Muscle layer of duodenum (tissue), 2 donors: ENCODE measurements at regions not wholly inside any gene's neighbourhood (a gene's known extent, or its start where the extent isn't known, plus 50 kb on each side); places are given as distances from the start of the nearest gene placed in this dataset.

Experiments used
- H3K27ac ChIP-seq: one replicate; pipeline ENCODE4 v1.7.0; 2013; ENCODE audit warnings: mild to moderate bottlenecking, low read length
- H3K27me3 ChIP-seq: one replicate; pipeline ENCODE4 v1.7.0; 2013; ENCODE audit warnings: low read depth, mild to moderate bottlenecking, control low read depth, low read length
- H3K36me3 ChIP-seq, 2 donors: one replicate each; pipeline ENCODE4 v1.7.0; 2013; ENCODE audit warnings: low read length in 2 of 2, control low read depth in 1 of 2, mild to moderate bottlenecking in 1 of 2; ENCODE audit not compliant: insufficient read depth in 2 of 2, control insufficient read depth in 1 of 2
- H3K4me1 ChIP-seq, 2 donors: one replicate each; pipeline ENCODE4 v1.7.0; 2013; ENCODE audit warnings: low read length in 2 of 2, mild to moderate bottlenecking in 2 of 2, control low read depth in 1 of 2, moderate library complexity in 1 of 2; ENCODE audit not compliant: insufficient read depth in 2 of 2, control insufficient read depth in 1 of 2
- H3K4me3 ChIP-seq, 2 donors: one replicate each; pipeline ENCODE4 v1.7.0; 2013; ENCODE audit warnings: low read length in 2 of 2, low read depth in 1 of 2, mild to moderate bottlenecking in 1 of 2
- H3K9me3 ChIP-seq, 2 donors: one replicate each; pipeline ENCODE4 v1.7.0; 2013; ENCODE audit warnings: low read length in 2 of 2, control low read depth in 1 of 2, mild to moderate bottlenecking in 1 of 2; ENCODE audit not compliant: control insufficient read depth in 1 of 2
- donor health status: healthy.

DNA sequence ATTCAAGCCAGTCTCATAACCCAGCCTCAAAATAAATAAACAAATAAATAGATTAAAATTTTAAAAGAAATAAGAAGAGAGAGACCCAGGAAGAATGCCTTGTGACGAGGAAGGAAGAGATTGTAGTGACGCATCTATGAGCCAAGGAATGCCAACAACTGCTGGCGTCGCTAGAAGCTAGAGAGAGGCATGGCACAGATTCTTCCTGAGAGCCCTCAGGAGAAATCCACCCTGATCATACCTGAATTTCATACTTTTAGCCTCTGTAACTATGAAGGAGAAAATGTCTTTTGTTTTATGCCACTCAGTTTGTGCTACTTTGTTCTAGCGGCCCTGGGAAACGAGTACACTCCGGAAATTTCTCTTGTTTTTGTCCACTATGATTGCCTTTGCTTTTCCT is 103.9 kb downstream of the C9orf50 start:
- Histone ChIP-seq H3K4me3 (no peak overlapping the region), H3K27me3 (no peaks in the 10 kb centered on the region), H3K9me3 (peaks cover 5 to 11% of the 10 kb centered on the region in 2 donors), H3K4me1 (no peaks in the 10 kb centered on the region), H3K36me3 (no peaks in the 10 kb centered on the region), H3K27ac (no peak overlapping the region)

GRCh38 chr9:129514891-129515290 is 106.0 kb downstream of the C9orf50 start:
- H3K9me3 ChIP-seq, result peaks cover 5 to 16% of the 10 kb centered on the region in 2 donors
- no peak overlapping the region for H3K27ac ChIP-seq
- no peak overlapping the region for H3K4me3 ChIP-seq
- H3K36me3 ChIP-seq, result no peaks in the 10 kb centered on the region
- H3K4me1 ChIP-seq, result no peaks in the 10 kb centered on the region
- no peaks in the 10 kb centered on the region for H3K27me3 ChIP-seq

GRCh38 chr9:129514497-129514867 is 106.4 kb downstream of the C9orf50 start:
- H3K27ac ChIP-seq, result no peak overlapping the region
- peaks cover 5 to 17% of the 10 kb centered on the region in 2 donors for H3K9me3 ChIP-seq
- no peaks in the 10 kb centered on the region for H3K27me3 ChIP-seq
- no peaks in the 10 kb centered on the region for H3K36me3 ChIP-seq
- no peaks in the 10 kb centered on the region for H3K4me1 ChIP-seq
- H3K4me3 ChIP-seq, result no peak overlapping the region

DNA sequence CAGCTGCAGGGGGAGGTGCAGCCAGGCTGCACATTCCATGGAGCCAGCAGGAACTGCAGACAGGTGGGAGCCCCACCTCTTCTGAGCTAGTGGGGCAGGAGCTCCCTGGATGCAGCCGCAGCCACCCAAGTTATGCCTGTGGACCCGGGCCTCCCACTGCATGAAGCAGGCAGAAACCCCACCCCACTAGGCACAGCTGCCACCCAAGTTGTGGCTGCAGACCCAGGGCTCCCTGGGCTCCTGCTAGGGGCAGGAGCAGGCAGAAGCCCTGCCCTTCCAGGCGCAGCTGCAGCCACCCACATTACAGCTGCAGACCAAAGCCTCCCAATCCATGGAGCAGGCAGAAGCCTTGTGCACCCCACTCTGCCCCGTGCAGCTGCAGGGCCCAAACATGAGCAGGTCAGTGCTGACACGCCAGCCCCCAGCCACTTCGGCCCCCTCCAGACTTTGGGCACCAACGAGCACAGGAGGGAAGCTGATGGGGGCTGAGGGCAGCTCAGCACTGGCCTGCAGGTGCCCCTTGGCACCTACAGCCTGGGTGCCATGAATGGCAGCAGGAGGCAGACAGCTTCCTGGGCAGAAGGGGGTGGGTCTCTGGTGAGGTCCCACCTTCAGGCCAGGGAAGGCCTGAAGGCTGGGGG is 106.9 kb downstream of the C9orf50 start:
- Histone ChIP-seq H3K9me3 (peaks cover 5 to 17% of the 10 kb centered on the region in 2 donors), H3K4me1 (no peaks in the 10 kb centered on the region), H3K36me3 (no peaks in the 10 kb centered on the region), H3K27me3 (no peaks in the 10 kb centered on the region), H3K4me3 (no peak overlapping the region), H3K27ac (no peak overlapping the region)

GRCh38 chr9:129513282-129513681 is 107.6 kb downstream of the C9orf50 start:
- no peaks in the 10 kb centered on the region for H3K4me1 ChIP-seq
- H3K36me3 ChIP-seq, result no peaks in the 10 kb centered on the region
- H3K27me3 ChIP-seq, result no peaks in the 10 kb centered on the region
- peaks cover 5 to 17% of the 10 kb centered on the region in 2 donors for H3K9me3 ChIP-seq
- H3K4me3 ChIP-seq, result no peak overlapping the region
- H3K27ac ChIP-seq, result no peak overlapping the region

DNA sequence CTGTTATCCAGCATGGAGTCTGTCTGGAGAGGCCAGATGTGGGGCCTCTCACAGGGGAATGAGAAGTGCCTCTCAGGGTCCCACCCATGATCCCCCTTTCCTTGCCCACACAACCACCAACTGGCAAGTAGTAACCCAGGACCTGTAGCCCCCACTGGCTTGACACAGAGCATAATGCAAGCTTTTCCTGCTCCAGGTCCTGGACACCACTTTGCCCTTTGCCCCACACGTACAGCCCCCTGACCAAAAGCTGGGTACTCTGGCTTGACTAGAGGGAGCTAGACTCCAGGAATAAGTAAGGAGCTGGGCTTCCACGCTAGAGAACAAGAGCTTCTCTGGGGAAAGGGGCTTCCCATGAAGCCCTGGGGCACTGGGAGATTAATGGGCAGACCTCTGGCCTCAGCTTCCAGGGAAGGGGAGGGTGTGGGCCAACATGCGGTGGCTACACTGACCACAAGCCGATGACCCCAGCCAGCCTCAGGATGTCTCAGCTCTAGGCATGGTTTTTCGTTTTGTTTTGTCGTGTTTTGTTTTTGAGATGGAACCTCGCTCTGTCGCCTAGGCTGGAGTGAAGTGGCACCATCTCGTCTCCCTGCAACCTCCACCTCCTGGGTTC is 109.5 kb downstream of the C9orf50 start:
- no peaks in the 10 kb centered on the region for H3K36me3 ChIP-seq
- H3K4me1 ChIP-seq, result no peaks in the 10 kb centered on the region
- no peaks in the 10 kb centered on the region for H3K27me3 ChIP-seq
- no peak overlapping the region for H3K27ac ChIP-seq
- peaks cover 5 to 17% of the 10 kb centered on the region in 2 donors for H3K9me3 ChIP-seq
- H3K4me3 ChIP-seq, result no peak overlapping the region

DNA sequence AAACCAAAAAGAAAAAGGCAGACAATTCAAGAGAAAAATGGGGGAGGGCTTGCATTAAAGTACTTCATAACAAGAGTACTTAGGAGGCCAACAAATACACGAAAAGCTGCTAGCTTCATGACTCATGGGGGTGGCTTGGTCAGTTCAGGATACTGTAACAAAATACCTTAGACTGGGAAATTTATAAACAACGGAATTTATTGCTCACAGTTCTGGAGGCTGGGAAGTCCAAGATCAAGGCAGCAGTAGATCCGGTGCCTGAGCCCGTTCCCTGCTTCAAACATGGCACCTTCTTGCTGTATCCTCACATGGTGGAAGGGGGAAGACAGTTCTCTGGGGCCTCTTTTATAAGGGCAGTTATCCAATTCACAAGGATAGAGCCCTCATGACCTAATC is 111.4 kb downstream of the C9orf50 start:
- no peaks in the 10 kb centered on the region for H3K27me3 ChIP-seq
- no peaks in the 10 kb centered on the region for H3K4me1 ChIP-seq
- H3K27ac ChIP-seq, result no peak overlapping the region
- peaks cover 5 to 17% of the 10 kb centered on the region in 2 donors for H3K9me3 ChIP-seq
- H3K4me3 ChIP-seq, result no peak overlapping the region
- H3K36me3 ChIP-seq, result no peaks in the 10 kb centered on the region

DNA sequence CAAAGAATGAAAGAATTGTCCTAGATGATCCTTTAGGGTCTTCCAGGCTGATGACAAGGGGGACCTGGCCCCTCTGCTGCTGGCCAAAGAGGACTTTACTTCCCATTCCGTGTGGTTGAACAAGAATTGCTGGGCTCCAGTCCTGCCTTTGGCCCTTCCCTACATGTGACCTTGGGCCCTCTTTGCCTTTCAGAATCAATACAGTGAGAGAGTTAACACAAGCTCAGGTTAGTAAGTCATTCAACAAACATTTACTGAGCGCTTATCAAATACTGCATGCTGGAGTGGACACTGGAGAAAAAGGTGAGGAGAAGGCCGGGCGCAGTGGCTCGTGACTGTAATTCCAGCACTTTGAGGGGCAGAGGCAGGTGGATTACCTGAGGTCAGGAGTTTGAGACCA is 113.1 kb downstream of the C9orf50 start:
- no peak overlapping the region for H3K4me3 ChIP-seq
- H3K27me3 ChIP-seq, result no peaks in the 10 kb centered on the region
- no peak overlapping the region for H3K27ac ChIP-seq
- peaks cover 0 to 6% of the 10 kb centered on the region in 2 donors for H3K9me3 ChIP-seq
- H3K4me1 ChIP-seq, result no peaks in the 10 kb centered on the region
- H3K36me3 ChIP-seq, result peaks cover 0 to 7% of the 10 kb centered on the region in 2 donors

GRCh38 chr9:129506892-129507291 is 114.0 kb downstream of the C9orf50 start:
- H3K27ac ChIP-seq, result no peak overlapping the region
- H3K9me3 ChIP-seq, result peaks cover 0 to 6% of the 10 kb centered on the region in 2 donors
- no peaks in the 10 kb centered on the region for H3K27me3 ChIP-seq
- no peaks in the 10 kb centered on the region for H3K4me1 ChIP-seq
- H3K4me3 ChIP-seq, result no peak overlapping the region
- H3K36me3 ChIP-seq, result peaks cover 0 to 7% of the 10 kb centered on the region in 2 donors

DNA sequence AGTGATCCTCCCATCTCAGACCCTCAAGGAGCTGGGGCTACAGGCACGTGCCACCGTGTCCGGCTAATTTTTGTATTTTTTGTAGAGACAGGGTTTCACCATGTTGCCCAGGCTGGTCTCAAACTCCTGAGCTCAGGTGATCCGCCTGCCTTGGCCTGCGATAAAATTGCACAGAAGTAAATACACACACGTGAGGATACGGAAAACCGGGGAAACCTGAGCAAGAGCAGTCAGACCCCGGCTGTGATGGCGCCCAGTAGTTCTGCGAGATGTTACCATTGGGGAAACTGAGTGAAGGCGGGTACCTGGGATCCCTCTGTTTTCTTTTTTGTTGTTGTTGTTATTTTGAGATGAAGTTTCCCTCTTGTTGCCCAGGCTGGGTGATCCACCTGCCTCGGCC is 114.9 kb downstream of the C9orf50 start:
- H3K27me3 ChIP-seq, result no peaks in the 10 kb centered on the region
- peaks cover 0 to 3% of the 10 kb centered on the region in 2 donors for H3K4me1 ChIP-seq
- H3K36me3 ChIP-seq, result peaks cover 0 to 7% of the 10 kb centered on the region in 2 donors
- H3K9me3 ChIP-seq, result peaks cover 0 to 6% of the 10 kb centered on the region in 2 donors
- no peak overlapping the region for H3K4me3 ChIP-seq
- H3K27ac ChIP-seq, result no peak overlapping the region

GRCh38 chr9:129505270-129505902 is 115.5 kb downstream of the C9orf50 start:
- Histone ChIP-seq H3K27ac (no peak overlapping the region), H3K9me3 (peaks cover 0 to 6% of the 10 kb centered on the region in 2 donors), H3K36me3 (peaks cover 0 to 7% of the 10 kb centered on the region in 2 donors), H3K4me3 (no peak overlapping the region), H3K4me1 (peaks cover 0 to 9% of the 10 kb centered on the region in 2 donors), H3K27me3 (no peaks in the 10 kb centered on the region)
